SW480 (cell line): ENCODE measurements at regions not wholly inside any gene's neighbourhood (a gene's known extent, or its start where the extent isn't known, plus 50 kb on each side); places are given as distances from the start of the nearest gene placed in this dataset.

Source experiments
- DNase-seq: peaks from one replicate; pipeline ENCODE4 v3.0.0-alpha.2; 2016; ENCODE audit warnings: low spot score

GRCh38 chrX:45771560-45772340 is 571.1 kb upstream of the DIPK2B start:
- peak; percentile 52 for DNase-seq

GRCh38 chrX:45771114-45771513 is 570.4 kb upstream of the DIPK2B start:
- DNase-seq, result peak; percentile 87

- peak; percentile 85 for DNase-seq
These were observed 569.3 kb upstream of the DIPK2B start for GRCh38 chrX:45769761-45770582.

- no peak for DNase-seq
These were observed 568.1 kb upstream of the DIPK2B start for GRCh38 chrX:45768666-45769236.

- no peak for DNase-seq
These were observed 566.4 kb upstream of the DIPK2B start for GRCh38 chrX:45766981-45767501.

GRCh38 chrX:45765767-45766166 is 565.1 kb upstream of the DIPK2B start:
- DNase-seq, result no peak

GRCh38 chrX:45765281-45765680 is 564.6 kb upstream of the DIPK2B start:
- no peak for DNase-seq

- no peak for DNase-seq
These were observed 562.3 kb upstream of the DIPK2B start for GRCh38 chrX:45762699-45763647.

GRCh38 chrX:45761920-45762319 is 561.2 kb upstream of the DIPK2B start:
- DNase-seq, result no peak

- DNase-seq, result no peak
These were observed 559.6 kb upstream of the DIPK2B start for GRCh38 chrX:45760187-45760742.

- peak; percentile 21 for DNase-seq
These were observed 558.2 kb upstream of the DIPK2B start for GRCh38 chrX:45758738-45759397.

- DNase-seq, result peak; percentile 74
These were observed 557.6 kb upstream of the DIPK2B start for GRCh38 chrX:45758319-45758718.

GRCh38 chrX:45757272-45757671 is 556.6 kb upstream of the DIPK2B start:
- DNase-seq, result no peak

- no peak for DNase-seq
These were observed 555.9 kb upstream of the DIPK2B start for GRCh38 chrX:45756557-45756956.

- DNase-seq, result no peak
These were observed 555.0 kb upstream of the DIPK2B start for GRCh38 chrX:45755703-45756102.

- no peak for DNase-seq
These were observed 550.5 kb upstream of the DIPK2B start for GRCh38 chrX:45751156-45751555.

GRCh38 chrX:45750639-45751038 is 550.0 kb upstream of the DIPK2B start:
- no peak for DNase-seq

GRCh38 chrX:45749375-45749774 is 548.7 kb upstream of the DIPK2B start:
- no peak for DNase-seq

GRCh38 chrX:45748369-45748774 is 547.7 kb upstream of the DIPK2B start:
- no peak for DNase-seq

GRCh38 chrX:45747905-45748304 is 547.2 kb upstream of the DIPK2B start:
- no peak for DNase-seq

- no peak for DNase-seq
These were observed 544.8 kb upstream of the DIPK2B start for GRCh38 chrX:45745479-45745878.
